ENCODE measurements at regions not wholly inside any gene's neighbourhood (a gene's known extent, or its start where the extent isn't known, plus 50 kb on each side); places are given as distances from the start of the nearest gene placed in this dataset.

DNA sequence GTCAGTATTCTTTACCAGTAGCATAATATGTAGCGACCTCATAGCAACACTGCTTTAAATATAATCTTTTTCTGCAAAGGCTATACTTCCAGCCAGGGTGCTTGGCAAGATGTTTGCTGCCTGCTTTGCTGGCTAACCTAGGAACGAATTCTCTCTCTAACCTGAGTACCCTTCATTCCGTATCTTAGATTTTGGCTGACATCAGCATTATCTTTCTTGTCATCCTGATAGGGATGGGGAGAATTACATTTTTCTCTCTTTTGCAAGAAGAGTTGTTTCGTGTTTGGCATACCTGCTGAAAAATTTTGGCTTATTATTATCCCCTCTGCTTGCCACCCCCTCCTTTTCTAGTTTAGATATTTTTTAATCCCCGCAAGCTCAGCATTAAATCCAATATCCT is 91.2 kb upstream of the CLMP start:
- no peak for DNase-seq (ENCODE audit: low read depth)
- no peak for TF ChIP-seq CTCF (IDR thresholded peaks at IDR 0.05; ENCODE audit: control insufficient read depth, insufficient read depth, low read depth, low read length, missing control alignments)

GRCh38 chr11:123284454-123284853 is 89.4 kb upstream of the CLMP start:
- TF ChIP-seq CTCF (IDR thresholded peaks at IDR 0.05; ENCODE audit: control insufficient read depth, insufficient read depth, low read depth, low read length, missing control alignments) = no peak
- no peak overlapping the region for H3K4me3 ChIP-seq (ENCODE audit: control insufficient read depth, low read depth, low read length)

More for the DNA sequence above, 91.2 kb upstream of the CLMP start:
- H3K4me3 ChIP-seq (ENCODE audit: control insufficient read depth, low read depth, low read length) = no peak overlapping the region

GRCh38 chr11:123282597-123282996 is 87.5 kb upstream of the CLMP start:
- no peak for TF ChIP-seq CTCF (IDR thresholded peaks at IDR 0.05; ENCODE audit: control insufficient read depth, insufficient read depth, low read depth, low read length, missing control alignments)
- no peak for DNase-seq (ENCODE audit: low read depth)
- no peak overlapping the region for H3K4me3 ChIP-seq (ENCODE audit: control insufficient read depth, low read depth, low read length)

More at GRCh38 chr11:123284454-123284853, 89.4 kb upstream of the CLMP start:
- DNase-seq (ENCODE audit: low read depth) = no peak

- H3K4me3 ChIP-seq (ENCODE audit: control insufficient read depth, low read depth, low read length) = no peak overlapping the region
- TF ChIP-seq CTCF (IDR thresholded peaks at IDR 0.05; ENCODE audit: control insufficient read depth, insufficient read depth, low read depth, low read length, missing control alignments) = no peak
- no peak for DNase-seq (ENCODE audit: low read depth)
Observed at GRCh38 chr11:123273616-123274015, 78.6 kb upstream of the CLMP start.

GRCh38 chr11:123272565-123272964 is 77.5 kb upstream of the CLMP start:
- DNase-seq (ENCODE audit: low read depth) = no peak
- no peak overlapping the region for H3K4me3 ChIP-seq (ENCODE audit: control insufficient read depth, low read depth, low read length)
- no peak for TF ChIP-seq CTCF (IDR thresholded peaks at IDR 0.05; ENCODE audit: control insufficient read depth, insufficient read depth, low read depth, low read length, missing control alignments)

- DNase-seq (ENCODE audit: low read depth) = no peak
- no peak for TF ChIP-seq CTCF (IDR thresholded peaks at IDR 0.05; ENCODE audit: control insufficient read depth, insufficient read depth, low read depth, low read length, missing control alignments)
- H3K4me3 ChIP-seq (ENCODE audit: control insufficient read depth, low read depth, low read length) = no peak overlapping the region
Observed at GRCh38 chr11:123268156-123268555, 73.1 kb upstream of the CLMP start.

DNA sequence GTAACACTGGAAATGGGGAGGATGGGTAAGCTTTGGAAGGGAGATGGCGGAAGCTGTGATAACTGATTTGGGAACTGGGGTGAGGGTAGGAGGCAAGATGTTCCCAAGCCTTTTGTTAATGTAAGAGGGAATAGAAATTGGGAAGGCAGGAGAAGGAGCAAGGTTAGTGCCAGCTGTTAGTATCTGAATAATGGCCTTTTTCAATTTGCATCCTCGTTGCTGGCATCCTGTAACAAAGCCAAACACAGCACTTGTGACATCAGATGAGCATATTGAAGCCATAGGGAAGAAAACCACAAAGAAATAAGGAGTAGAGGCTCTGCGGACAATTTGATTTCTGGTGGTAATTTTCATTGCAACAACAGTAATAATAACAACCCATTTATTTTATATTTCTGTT is 70.9 kb upstream of the CLMP start:
- no peak for TF ChIP-seq CTCF (IDR thresholded peaks at IDR 0.05; ENCODE audit: control insufficient read depth, insufficient read depth, low read depth, low read length, missing control alignments)
- H3K4me3 ChIP-seq (ENCODE audit: control insufficient read depth, low read depth, low read length) = no peak overlapping the region
- DNase-seq (ENCODE audit: low read depth) = no peak
